NK-92 (cell line): ENCODE measurements at regions not wholly inside any gene's neighbourhood (a gene's known extent, or its start where the extent isn't known, plus 50 kb on each side); places are given as distances from the start of the nearest gene placed in this dataset.
"Not testable (repeated sequence)": the region's sequence is repeated elsewhere in the genome, so short reads cannot be mapped to it uniquely, and the experiment has no call there.

Source experiments
- DNase-seq: peaks from one replicate; lab custom pipeline; 2025; ENCODE audit not compliant: unreplicated experiment; lab: John Stamatoyannopoulos, UW

DNA sequence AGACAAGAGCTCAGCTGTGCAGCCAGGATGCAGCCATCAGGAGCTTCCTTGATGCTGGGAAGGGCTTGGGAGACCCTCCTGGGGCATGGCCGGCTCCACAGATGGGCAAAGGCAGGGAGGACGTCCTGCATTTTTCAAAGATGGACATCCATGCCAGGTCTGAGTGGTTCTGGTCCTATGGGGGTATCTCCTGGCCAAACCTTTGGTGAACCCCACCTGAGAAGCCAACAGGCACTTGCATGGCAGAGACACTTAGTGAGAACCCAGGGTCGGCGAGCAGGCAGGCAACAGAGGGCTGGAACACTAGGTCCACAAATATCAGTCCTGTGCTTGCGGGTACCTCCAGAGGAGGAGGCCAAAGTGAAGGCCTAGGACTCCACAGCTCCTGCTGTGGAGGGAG lies 70.0 kb downstream of the KCTD15 start:
- no peak for DNase-seq

DNA sequence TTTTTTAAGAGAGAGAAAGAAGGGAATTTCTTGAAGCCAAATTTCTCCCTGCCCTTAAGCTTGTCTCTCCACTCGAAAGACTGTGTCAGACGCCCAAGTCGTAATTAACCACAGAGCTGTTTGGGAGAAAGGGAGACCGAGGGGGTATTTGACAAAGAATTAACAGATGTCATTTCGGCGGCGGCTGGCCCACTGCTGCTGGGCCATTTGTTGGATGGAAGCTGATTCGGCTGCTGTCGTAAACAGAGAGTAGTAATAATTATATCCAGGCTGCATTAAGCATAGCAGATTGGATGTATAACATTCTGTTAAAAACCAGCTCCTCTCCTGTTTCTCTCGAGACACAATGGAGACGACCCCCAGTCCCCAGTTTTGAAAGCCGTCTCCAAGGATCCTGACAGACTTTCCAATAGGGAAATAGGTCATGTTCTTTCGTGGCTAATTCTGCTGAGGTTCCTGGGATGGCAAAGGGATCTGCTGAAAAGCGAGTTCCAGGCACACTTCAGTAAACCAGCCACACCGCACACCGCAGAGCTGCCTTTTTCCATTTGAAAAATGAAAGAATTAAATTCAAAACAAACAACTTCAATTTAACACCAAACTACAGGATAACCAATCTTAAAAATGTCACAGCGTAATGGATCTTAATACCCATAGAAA lies 71.5 kb downstream of the KCTD15 start:
- DNase-seq, result no peak

DNA sequence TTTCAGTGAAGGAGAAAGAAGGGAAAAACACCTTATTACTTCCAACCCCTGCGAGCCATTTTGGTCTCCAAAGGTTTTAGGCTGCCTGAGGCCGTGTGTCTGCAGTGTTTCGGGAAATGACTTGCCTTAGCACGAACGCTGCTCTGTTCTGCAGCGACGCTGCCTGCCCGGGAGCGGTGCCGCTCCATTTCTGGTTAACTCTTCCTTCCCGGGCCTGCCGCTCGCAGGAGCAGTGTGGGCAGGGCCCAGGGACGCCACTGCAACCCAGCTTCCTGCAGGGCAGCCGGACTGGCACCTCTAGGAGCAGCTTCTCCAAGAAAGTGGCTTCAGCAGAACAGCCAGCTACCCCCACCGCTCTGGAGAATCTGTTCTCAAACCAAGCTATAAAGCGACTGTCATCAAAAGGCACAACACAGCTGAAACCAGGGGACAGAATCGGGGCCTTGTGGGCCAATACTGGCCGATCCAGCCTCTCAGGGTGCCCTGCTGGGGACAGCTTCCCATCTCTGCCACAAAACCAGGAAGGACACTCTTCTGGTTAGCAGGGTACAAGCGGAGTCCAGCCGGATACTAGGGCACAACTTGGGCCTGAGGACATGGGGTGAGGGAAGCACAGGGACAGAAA lies 72.2 kb downstream of the KCTD15 start:
- no peak for DNase-seq

DNA sequence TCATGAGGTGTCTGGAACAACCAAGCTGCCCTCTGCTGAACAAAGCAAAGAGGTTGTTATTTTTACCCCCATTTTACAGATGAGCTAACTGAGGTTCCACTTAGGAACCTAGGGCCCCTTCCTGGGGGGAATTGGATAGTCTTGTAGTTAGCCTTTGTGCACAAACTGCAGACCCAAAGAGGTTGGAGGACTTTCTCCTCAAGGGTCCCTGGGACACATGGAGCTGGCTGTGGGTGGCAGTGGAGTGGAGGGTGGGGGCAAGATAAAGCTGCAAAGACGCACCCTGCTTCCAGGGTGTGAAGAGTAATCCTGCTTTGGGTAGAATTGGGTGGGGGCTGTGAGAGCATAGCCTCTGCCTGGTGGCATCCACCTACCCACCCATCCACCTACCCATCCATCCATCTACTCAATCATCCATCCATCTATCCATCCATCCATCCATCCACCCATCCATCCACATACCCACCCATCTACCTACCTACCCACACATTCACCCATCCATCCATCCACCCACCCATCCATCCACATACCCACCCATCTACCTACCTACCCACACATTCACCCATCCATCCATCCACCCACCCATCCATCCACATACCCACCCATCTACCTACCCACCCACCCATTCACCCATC lies 73.7 kb downstream of the KCTD15 start:
- not testable (repeated sequence) for DNase-seq

DNA sequence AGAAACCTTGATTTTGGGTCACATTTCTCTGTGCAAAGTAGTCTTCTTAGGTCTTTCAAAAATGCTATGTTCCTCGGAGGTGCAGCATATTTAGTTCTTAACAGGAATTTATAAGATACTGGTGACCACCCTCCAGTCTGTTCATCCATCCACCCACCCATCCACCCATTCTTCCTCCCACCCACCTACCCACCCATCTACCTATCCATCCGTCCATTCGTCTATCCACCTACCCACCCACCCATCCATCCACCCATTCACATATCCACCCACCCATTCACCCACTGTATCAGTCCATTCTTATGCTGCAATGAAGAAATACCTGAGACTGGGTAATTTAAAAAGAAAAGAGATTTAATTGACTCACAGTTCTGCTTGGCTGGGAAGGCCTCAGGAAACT lies 74.9 kb downstream of the KCTD15 start:
- DNase-seq, result no peak

DNA sequence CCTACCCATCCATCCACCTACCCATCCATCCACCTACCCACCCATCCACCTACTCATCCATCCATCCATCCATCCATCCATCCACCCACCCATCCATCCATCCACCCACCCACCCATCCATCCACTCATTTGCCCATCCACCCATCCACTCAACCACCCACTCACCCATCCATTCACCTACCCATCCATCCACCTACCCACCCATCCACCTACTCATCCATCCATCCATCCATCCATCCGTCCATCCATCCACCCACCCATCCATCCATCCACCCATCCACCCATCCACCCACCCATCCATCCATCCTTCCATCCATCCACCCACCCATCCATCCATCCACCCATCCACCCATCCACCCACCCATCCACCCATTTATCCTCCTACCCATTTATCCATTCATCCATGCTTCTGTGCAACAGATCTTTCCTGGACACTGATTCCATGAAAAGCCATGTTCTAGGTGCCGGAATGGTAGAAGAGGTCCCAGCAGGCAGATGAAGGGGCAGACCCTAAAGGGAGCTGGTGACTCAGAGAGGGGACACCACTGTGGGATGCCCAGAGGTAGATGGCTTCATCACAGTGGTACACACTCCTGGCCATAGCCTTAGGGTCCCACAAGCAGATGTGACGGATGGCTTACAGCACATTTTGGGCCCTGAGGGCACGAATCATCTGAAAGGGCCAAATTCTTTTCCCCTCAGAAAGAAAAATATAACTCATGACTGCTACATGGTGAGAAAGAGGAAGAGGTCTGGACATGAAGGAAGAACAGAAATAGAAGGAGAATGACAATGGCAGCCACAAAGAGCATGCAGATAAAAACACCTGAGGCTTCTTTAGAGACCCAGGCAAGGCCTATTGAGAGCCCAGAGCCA lies 76.0 kb downstream of the KCTD15 start:
- no peak for DNase-seq

DNA sequence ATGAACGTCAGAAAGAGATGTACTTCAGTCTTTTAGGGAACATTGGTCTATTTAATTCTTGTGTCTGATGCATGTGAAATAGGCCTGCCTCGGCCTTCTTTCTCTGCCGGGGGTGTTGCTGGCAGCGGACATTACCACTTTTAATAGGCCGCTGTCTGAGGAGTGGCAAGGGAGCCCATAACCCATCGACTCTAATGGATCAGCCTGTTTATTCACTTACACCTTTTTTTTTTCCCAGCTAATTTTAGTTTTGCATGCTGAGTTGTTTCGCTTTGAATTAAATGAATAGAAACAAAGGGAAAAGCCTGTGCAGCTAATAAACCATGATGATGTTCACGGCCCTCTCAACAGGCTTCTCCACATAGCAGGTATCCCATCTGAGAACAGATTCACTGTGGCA lies 78.4 kb downstream of the KCTD15 start:
- no peak for DNase-seq

DNA sequence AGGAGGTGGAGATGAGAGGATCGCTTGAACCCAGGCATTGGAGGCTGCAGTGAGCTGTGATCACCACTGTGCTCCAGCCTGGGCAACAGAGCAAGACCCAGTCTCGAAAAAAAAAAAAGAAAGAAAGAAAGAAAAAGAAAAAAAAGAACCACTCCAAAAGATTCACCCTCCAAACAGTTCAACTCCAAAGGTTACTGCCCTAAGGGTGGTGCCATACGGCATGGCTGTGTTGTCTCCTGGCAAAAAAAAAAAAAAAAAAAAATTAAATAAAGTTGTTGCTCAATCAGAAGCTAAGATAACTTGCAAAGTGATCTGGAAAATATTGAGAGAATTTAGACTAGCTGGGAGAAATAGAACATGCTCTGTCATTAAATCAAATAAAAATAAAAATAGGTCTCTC lies 79.5 kb downstream of the KCTD15 start:
- DNase-seq, result no peak

DNA sequence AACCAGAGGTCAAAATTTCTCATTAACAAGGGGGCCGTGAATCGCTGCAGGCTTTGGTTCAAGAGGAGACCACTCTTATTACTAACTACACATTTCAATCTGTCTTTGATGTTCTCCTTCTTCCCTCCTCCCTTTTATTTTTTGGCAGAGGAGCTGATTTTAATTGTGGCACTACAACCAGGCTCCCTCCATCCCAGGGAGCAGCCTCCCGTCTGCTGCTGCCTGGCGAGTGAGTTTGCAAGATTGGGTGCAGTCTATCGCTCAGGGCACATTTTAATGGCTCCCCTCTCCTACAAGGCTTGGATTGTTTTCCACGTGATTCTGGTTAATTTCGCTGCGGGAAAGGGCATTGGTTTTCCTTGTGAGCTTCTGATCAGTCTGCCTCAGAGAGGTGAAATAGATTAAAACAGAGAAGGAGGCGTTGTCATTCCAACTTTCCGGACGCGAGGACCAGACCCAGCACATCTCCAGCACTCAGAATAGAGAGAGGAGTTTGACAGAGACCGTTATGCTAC lies 81.4 kb downstream of the KCTD15 start:
- DNase-seq, result no peak

DNA sequence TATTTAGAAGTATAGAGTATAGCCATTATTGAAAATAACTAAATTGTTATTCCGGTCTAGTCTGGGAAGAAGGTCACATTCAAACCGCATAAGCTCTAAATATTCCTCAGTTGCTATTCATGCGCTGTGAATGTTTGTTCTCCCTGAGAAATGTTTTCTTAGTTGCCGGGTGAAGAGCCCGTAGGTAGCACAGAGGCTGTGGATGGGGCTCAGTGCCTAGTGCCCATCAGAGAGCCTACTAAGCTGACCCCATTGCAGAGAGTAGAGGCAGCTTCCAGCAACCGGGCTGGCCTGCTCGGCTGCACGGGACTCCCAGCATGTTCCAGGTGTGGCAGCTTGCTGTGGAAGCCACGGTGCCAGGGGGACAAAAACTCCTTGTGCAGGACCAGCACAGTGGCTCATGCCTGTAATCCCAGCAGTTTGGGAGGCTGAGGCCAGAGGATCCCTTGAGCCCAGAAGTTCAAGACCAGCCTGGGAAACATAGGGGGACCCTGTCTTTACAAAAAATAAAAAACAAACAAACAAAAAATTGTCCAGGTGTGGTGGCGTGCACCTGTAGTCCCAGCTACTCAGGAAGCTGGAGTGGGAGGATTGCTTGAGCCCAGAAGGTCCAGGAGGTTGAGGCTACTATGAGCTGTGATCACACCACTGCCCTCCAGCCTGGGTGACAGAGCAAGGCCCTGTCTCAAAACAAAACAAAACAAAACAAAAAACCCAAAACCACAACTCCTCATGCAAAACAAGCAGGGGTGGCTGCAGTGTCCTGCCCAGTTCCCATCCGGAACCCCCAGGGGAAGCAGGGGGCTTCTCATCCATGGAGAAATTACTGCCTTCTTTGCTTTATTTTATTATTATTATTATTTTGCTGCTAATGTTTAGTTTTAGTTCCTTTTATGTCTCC lies 82.5 kb downstream of the KCTD15 start:
- DNase-seq, result no peak

DNA sequence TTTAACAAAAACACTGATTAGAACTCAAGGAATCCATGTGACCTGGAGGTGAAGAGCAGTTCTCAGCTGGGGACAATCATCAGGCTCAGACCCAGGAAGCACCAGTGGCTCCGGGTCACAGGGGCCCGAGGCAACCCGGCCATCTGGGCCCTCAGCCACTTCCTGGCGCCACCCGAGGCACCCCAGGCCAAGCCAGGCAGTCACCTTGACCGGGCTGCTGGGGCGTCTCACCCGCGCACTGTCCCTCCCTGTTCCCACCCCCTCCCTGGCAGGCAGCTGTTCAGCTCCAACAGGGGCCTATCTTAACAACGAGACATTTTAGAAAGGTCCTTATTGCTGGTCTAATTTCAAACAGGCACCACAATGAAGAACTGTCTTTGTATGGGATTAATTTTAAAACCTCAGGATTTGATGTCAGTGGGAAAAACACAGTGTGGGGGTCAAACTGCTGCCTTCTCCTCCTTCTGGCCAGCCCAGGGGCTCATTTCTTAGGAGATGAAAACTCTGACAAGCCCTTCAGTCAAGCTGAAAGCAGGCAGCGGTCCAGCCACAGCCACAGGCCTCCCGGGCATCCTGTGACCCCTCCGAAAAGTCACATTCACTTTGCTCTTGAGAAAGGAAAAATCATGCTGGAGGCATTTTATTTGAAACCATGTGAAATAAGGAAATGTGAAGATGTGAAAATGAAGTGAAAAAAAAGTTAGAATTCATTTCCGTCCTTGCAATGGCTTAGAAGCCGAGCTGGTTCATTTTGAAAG lies 83.3 kb downstream of the KCTD15 start:
- no peak for DNase-seq

DNA sequence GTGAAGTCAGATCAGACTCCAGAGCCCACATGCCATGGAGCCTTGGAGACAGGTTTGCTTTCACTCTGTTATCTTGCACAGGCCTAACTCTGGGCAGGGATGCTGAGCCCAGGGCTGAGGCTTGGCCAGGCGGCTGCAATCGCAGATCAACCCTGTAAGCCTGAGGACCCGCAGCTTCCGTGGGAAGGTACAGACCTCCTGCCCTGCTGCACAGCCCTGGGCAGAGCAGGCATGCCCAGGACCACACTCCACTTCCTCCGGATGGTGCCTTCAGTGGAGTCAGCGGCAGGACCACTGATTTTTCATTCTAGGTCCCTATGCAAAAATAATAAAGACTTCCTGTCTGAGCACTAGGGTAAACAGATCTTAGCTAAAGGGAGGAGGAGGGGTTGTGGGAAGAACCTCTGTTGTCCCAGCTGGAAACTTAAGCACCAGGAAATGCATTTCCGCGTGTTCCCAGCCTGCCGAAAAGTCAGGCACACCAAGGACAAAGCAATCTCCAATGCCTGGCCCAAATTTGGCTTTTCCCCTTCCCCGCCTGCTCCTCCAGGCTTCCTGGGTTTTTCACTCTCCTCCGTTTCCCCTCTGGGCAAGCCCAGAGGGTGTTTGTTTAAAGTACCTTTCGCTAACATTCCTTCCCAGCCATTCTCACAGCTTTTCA lies 87.3 kb downstream of the KCTD15 start:
- no peak for DNase-seq

DNA sequence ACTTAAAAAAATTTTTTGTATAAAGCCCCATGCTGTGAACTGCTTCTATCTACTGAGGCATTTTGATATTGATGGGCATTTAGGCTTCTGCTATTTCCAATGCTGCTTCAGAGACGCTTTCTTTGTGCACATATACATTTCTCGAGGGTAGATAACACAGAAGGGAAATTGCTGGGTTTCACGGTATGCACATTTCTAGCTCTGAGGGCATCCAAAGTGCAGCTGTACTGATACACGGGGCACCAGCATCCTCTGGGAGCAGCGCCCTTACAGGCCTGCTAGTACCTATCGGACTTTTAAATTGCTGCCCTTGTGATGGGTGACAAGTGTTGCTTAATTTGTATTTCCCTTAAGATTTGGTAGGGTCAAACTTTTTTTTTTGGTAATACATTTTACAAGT lies 88.6 kb downstream of the KCTD15 start:
- no peak for DNase-seq

DNA sequence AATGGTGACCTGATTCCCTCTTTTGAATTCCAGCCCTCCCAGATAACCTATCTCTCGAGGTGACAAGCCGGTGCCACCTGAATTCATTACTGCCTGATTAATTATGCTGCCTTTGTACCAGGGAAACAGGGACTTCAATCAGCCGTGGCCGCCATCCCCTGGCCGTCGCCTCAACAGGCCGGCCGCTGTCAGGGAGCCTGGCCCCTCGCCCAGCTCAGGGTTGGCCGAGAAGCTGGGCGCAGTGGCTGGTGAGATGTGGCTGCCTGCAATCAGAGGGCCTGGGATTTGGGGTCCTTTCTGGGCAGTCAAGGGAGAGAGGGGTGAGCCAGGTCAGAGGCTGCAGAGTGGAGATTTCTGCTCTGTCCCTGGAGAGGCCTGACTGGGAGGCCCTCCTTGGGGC lies 91.2 kb downstream of the KCTD15 start:
- DNase-seq, result no peak

DNA sequence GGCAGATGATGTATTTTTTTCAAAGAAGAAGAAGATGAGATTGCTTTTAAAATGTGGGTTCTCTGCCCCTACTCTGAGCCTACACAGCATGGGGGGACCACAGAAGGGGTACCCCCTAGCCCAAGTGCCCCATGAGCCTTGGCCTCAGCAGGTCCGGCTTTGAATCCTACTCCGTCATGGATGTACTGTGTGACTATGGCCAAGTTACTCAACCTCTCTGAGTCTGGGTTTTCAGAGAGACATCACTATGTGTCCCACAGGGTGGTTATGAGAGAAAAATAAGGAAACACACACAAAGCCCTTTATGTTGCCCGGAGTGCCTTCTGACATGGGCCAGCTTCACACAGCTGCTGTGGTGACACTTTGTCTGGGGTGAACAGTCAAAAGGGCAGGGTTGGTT lies 92.0 kb downstream of the KCTD15 start:
- DNase-seq, result no peak

DNA sequence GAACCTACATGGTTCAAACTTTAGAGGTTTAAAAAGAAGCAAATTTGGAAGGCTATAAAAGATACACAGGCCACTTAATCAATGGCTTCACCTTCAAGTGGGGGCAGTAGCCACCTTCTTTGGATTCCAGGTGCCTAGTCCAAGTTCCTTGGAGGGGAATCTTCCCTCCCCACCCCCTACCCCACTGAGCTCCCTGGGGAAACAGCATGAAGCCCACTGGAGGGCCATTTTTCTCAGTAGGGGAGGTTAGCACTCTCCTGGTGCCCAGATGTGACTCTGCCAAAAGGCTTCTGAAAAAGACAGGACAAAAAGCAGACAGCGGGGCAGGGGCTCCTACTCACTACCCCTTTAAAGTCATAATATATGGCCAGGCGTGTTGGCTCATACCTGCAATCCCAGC lies 93.9 kb downstream of the KCTD15 start:
- DNase-seq, result no peak

DNA sequence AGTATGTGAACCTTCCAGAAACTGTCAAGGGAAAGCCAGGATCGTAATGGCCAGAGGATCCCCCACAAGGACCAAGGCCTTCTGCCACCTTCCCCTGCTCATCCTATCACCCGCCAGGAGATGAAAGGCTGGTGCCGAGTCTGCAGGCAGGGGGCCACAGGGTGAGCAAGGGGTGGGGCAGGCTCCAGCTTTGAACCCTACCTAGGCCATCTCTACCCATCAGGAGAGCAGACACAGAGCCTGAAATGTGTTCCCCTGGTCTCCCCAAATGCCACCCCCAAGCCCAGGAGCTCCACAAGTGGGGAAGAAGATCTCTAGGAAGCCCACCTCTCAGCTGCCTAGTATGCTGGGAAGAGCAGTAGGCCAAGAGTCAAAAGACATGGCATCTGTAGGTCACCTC lies 95.1 kb downstream of the KCTD15 start:
- no peak for DNase-seq

DNA sequence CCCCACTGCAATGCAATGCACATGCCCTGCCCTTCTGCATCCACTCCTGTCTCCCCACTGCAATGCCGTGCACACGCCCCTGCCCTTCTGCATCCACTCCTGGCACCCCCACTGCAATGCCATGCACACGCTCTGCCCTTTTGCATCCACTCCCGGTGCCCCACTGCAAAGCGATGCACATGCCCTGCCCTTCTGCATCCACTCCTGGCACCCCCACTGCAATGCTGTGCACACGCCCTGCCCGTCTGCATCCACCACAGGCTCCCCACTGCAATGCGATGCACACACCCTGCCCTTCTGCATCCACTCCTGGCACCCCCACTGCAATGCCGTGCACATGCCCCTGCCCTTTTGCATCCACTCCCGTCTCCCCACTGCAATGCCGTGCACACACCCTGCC lies 98.1 kb downstream of the KCTD15 start:
- DNase-seq, result no peak

DNA sequence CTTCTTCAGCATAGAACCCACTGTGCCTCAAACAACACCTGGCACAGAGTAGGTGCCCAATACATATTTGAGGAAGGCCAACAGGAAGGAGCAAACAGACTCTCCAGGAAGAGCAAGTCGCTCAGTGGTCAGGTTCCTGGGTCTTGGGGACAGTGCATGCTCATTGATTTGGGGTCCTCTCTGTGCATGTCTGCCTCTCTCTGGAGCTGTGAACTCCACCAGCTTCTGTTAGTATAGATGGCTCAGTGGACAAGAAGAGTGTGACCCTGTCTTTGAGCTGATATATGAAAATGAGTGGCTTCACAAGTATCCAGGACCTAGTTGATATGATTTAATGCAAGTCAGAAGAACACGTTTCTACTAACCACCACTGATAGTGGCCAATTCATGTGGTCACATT lies 98.7 kb downstream of the KCTD15 start:
- DNase-seq, result no peak
